ENCODE measurements at regions not wholly inside any gene's neighbourhood (a gene's known extent, or its start where the extent isn't known, plus 50 kb on each side); places are given as distances from the start of the nearest gene placed in this dataset.
"Not testable (repeated sequence)": the region's sequence is repeated elsewhere in the genome, so short reads cannot be mapped to it uniquely, and the experiment has no call there.

DNA sequence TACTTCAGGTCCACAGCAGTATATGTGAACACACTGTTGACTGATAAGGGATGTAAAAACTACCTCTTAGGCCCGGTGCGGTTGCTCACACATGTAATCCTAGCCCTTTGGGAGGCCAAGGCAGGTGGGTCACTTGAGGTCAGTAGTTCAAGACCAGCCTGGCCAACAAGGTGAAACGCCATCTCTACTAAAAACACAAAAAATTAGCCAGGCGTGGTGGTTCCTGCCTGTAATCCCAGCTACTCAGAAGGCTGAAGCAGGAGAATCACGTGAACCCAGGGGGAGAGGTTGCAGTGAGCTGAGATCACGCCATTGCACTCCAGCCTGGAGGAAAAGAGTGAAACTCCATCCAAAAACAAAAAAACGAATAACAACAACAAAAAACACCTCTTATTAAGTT lies 194.6 kb upstream of the KCNMB2 start:
- H3K27me3 Mint-ChIP-seq, result peaks cover 0 to 5% (median 4%) of the 10 kb centered on the region in 5 donors
- DNase-seq, result no peak
- no peak overlapping the region for H3K4me3 Mint-ChIP-seq
- H3K36me3 Mint-ChIP-seq, result no peaks in the 10 kb centered on the region
- POLR2A ChIA-PET, result no interaction called here
- H3K9me3 Mint-ChIP-seq, result peaks cover 0 to 2% (median 0%) of the 10 kb centered on the region in 9 donors
- H3K27ac Mint-ChIP-seq, result no peak overlapping the region
- no peak for ATAC-seq
- no peaks in the 10 kb centered on the region for H3K4me1 Mint-ChIP-seq

GRCh38 chr3:178342111-178342510 lies 194.1 kb upstream of the KCNMB2 start:
- no peak overlapping the region for H3K27ac Mint-ChIP-seq
- DNase-seq, result no peak
- H3K27me3 Mint-ChIP-seq, result peaks cover 0 to 5% (median 4%) of the 10 kb centered on the region in 5 donors
- H3K36me3 Mint-ChIP-seq, result no peaks in the 10 kb centered on the region
- ATAC-seq, result no peak
- H3K9me3 Mint-ChIP-seq, result peaks cover 0 to 2% (median 0%) of the 10 kb centered on the region in 9 donors
- H3K4me3 Mint-ChIP-seq, result no peak overlapping the region
- H3K4me1 Mint-ChIP-seq, result no peaks in the 10 kb centered on the region
- POLR2A ChIA-PET, result no interaction called here

- POLR2A ChIA-PET, result no interaction called here
- ATAC-seq, result no peak
- no peaks in the 10 kb centered on the region for H3K36me3 Mint-ChIP-seq
- H3K4me1 Mint-ChIP-seq, result no peaks in the 10 kb centered on the region
- no peak overlapping the region for H3K27ac Mint-ChIP-seq
- no peak overlapping the region for H3K4me3 Mint-ChIP-seq
- H3K27me3 Mint-ChIP-seq, result peaks cover 0 to 5% (median 4%) of the 10 kb centered on the region in 5 donors
- no peak for DNase-seq
- peaks cover 0 to 2% (median 0%) of the 10 kb centered on the region in 9 donors for H3K9me3 Mint-ChIP-seq
Measured at GRCh38 chr3:178343433-178344038, 192.7 kb upstream of the KCNMB2 start.

GRCh38 chr3:178345944-178346343 lies 190.3 kb upstream of the KCNMB2 start:
- no peak for DNase-seq
- Mint-ChIP-seq H3K4me1 (peaks cover 0 to 5% (median 2%) of the 10 kb centered on the region in 4 donors), H3K27me3 (peaks cover 0 to 5% (median 4%) of the 10 kb centered on the region in 5 donors), H3K4me3 (no peak overlapping the region), H3K9me3 (peaks cover 0 to 9% (median 2%) of the 10 kb centered on the region in 9 donors), H3K27ac (peak overlapping the region in 1 of 10 donors; percentile 17), H3K36me3 (peaks cover 0 to 5% (median 0%) of the 10 kb centered on the region in 3 donors)
- no peak for ATAC-seq
- POLR2A ChIA-PET, result no interaction called here

- Mint-ChIP-seq H3K27ac (peak overlapping the region in 6 of 10 donors; percentile 51 to 79 (median 58)), H3K4me3 (peak overlapping the region in 4 of 10 donors; percentile 37 to 64 (median 46))
- H3K9me3 Mint-ChIP-seq, H3K4me1 Mint-ChIP-seq, H3K27me3 Mint-ChIP-seq, POLR2A ChIA-PET, H3K36me3 Mint-ChIP-seq: not testable (repeated sequence)
- ATAC-seq (peak in 1 of 2 donors; percentile 55), DNase-seq (peak in 4 of 10 donors; percentile 8 to 32 (median 23))
Measured at GRCh38 chr3:178348561-178349217, 187.5 kb upstream of the KCNMB2 start.

- ATAC-seq, H3K36me3 Mint-ChIP-seq, DNase-seq, H3K27me3 Mint-ChIP-seq, POLR2A ChIA-PET, H3K4me1 Mint-ChIP-seq, H3K9me3 Mint-ChIP-seq: not testable (repeated sequence)
- Mint-ChIP-seq H3K4me3 (peak overlapping the region in 1 of 10 donors; percentile 64), H3K27ac (peak overlapping the region in 2 of 10 donors; percentile 63 to 72)
Measured at GRCh38 chr3:178349218-178349596, 187.0 kb upstream of the KCNMB2 start.

GRCh38 chr3:178350763-178351162 lies 185.5 kb upstream of the KCNMB2 start:
- Mint-ChIP-seq H3K4me1 (peaks cover 0 to 5% (median 2%) of the 10 kb centered on the region in 4 donors), H3K36me3 (peaks cover 0 to 5% (median 0%) of the 10 kb centered on the region in 3 donors)

DNA sequence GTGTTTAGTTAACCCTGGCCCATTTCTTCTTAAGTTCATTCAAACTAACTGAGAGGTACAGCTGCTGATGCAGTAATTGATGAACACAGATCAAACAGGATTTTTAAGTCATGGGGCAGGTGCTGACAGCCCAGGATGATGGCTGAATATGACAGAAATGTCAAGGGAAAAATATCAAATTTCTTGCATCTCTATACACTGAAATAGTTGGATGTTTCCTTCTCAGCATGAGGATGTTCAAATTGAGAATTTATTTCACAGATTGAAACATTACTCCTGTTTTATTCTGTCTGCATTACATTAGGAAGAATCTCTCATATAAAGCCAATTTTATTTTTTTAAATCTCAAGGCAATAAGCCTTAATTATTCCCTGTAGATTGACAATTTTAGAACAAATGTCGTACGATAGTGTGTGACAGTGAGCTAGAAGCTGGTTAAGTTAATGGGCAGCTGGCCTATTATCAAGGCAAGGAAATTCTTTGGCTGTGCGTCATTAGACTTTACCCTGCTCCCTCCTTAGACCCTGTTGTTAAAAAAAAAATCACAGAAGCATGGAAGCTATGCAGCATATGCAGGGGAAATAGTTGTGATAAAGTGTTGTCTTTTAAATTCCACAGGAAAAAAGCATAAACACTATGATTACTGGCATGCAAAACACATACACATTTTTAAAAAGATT lies 183.8 kb upstream of the KCNMB2 start:
- peaks cover 0 to 5% (median 0%) of the 10 kb centered on the region in 3 donors for H3K36me3 Mint-ChIP-seq
- peaks cover 0 to 9% (median 0%) of the 10 kb centered on the region in 9 donors for H3K9me3 Mint-ChIP-seq
- H3K27me3 Mint-ChIP-seq, result peaks cover 0 to 9% (median 0%) of the 10 kb centered on the region in 5 donors
- no peak for DNase-seq
- no peak overlapping the region for H3K4me3 Mint-ChIP-seq
- no peak overlapping the region for H3K27ac Mint-ChIP-seq
- POLR2A ChIA-PET, result no interaction called here
- no peak for ATAC-seq
- H3K4me1 Mint-ChIP-seq, result peaks cover 0 to 5% (median 2%) of the 10 kb centered on the region in 4 donors

More at GRCh38 chr3:178350763-178351162, 185.5 kb upstream of the KCNMB2 start:
- no peak overlapping the region for H3K4me3 Mint-ChIP-seq
- no peak overlapping the region for H3K27ac Mint-ChIP-seq
- POLR2A ChIA-PET, result no interaction called here
- ATAC-seq, result no peak
- H3K9me3 Mint-ChIP-seq, result peaks cover 0 to 9% (median 0%) of the 10 kb centered on the region in 9 donors
- peaks cover 0 to 9% (median 2%) of the 10 kb centered on the region in 5 donors for H3K27me3 Mint-ChIP-seq
- DNase-seq, result no peak

DNA sequence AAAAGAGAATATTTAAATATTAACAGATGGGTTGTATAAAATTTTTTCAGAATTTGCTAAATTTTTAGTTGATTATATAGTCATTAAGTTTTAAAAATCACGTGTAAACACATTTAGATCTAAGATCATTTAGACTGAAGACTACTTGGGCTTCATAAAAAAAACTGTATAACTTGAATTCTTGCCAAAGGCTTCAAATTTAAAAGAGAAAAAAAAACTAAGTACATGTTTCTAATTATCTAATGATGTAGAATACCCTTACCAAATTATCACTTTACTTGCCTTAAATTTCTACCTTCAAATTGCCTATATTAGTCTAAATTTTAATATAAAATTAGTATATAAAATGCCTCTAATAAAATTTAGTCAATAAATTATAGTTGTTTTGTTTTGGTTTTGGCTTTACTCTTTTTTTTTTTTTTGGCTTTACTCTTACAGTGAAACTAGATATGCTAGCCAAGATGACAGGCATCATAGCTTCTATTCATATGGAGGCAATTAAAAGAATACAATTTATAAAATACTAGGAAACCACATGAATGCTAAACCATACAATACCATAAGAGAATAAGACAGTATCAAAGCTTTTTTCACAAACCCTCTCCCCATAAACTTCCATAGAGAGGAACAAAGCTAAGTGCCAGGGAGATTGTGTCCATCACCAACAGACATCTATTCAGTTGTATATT lies 183.1 kb upstream of the KCNMB2 start:
- Mint-ChIP-seq H3K9me3 (peaks cover 0 to 9% (median 0%) of the 10 kb centered on the region in 9 donors), H3K4me3 (no peak overlapping the region), H3K36me3 (peaks cover 0 to 5% (median 0%) of the 10 kb centered on the region in 3 donors), H3K27me3 (peaks cover 0 to 9% (median 0%) of the 10 kb centered on the region in 5 donors), H3K4me1 (peaks cover 0 to 5% (median 2%) of the 10 kb centered on the region in 4 donors), H3K27ac (no peak overlapping the region)
- POLR2A ChIA-PET, result no interaction called here
- ATAC-seq, result no peak
- DNase-seq, result no peak

- POLR2A ChIA-PET, result interaction anchor here (0.7 kb wide), 1 partner anchor 10 kb away, joined by 4 read pairs; no protein-coding TSS in a partner anchor
- ATAC-seq (no peak), DNase-seq (no peak)
- Mint-ChIP-seq H3K36me3 (peaks cover 0 to 25% (median 5%) of the 10 kb centered on the region in 3 donors), H3K9me3 (peaks cover 8 to 31% (median 25%) of the 10 kb centered on the region in 9 donors), H3K4me1 (no peaks in the 10 kb centered on the region), H3K27me3 (peaks cover 2 to 23% (median 4%) of the 10 kb centered on the region in 5 donors), H3K4me3 (no peak overlapping the region), H3K27ac (no peak overlapping the region)
Measured at GRCh38 chr3:178359728-178360127, 176.5 kb upstream of the KCNMB2 start.

GRCh38 chr3:178363048-178363447 lies 173.2 kb upstream of the KCNMB2 start:
- peaks cover 12 to 37% (median 27%) of the 10 kb centered on the region in 9 donors for H3K9me3 Mint-ChIP-seq
- ATAC-seq, H3K4me3 Mint-ChIP-seq: not testable (repeated sequence)

GRCh38 chr3:178367817-178368617 lies 168.2 kb upstream of the KCNMB2 start:
- DNase-seq (no peak), ATAC-seq (no peak)
- no peak overlapping the region for H3K4me3 Mint-ChIP-seq
- peaks cover 7 to 23% (median 15%) of the 10 kb centered on the region in 9 donors for H3K9me3 Mint-ChIP-seq
- peaks cover 0 to 15% (median 5%) of the 10 kb centered on the region in 3 donors for H3K36me3 Mint-ChIP-seq
- POLR2A ChIA-PET, result no interaction called here
- H3K4me1 Mint-ChIP-seq, result peaks cover 1 to 7% (median 2%) of the 10 kb centered on the region in 4 donors
- peaks cover 0 to 27% (median 19%) of the 10 kb centered on the region in 5 donors for H3K27me3 Mint-ChIP-seq
- H3K27ac Mint-ChIP-seq, result peak overlapping the region in 1 of 10 donors; percentile 41

More at GRCh38 chr3:178363048-178363447, 173.2 kb upstream of the KCNMB2 start:
- POLR2A ChIA-PET, H3K4me1 Mint-ChIP-seq, H3K27ac Mint-ChIP-seq, DNase-seq: not testable (repeated sequence)
- Mint-ChIP-seq H3K36me3 (peaks cover 0 to 25% (median 5%) of the 10 kb centered on the region in 3 donors), H3K27me3 (peaks cover 0 to 30% (median 14%) of the 10 kb centered on the region in 5 donors)
